NT2/D1 (cell line): ENCODE measurements at regions not wholly inside any gene's neighbourhood (a gene's known extent, or its start where the extent isn't known, plus 50 kb on each side); places are given as distances from the start of the nearest gene placed in this dataset.
"Not testable (repeated sequence)": the region's sequence is repeated elsewhere in the genome, so short reads cannot be mapped to it uniquely, and the experiment has no call there.

ENCODE experiments used
- DNase-seq: peaks from one replicate; pipeline ENCODE4 v3.0.0-alpha.2; 2011; ENCODE audit warnings: low read depth, low spot score
- H3K27me3 ChIP-seq: 2 replicates; pipeline ENCODE4 v1.6.0; 2011; ENCODE audit warnings: mild to moderate bottlenecking; ENCODE audit not compliant: insufficient read length, insufficient read depth
- H3K36me3 ChIP-seq: 2 replicates; pipeline ENCODE4 v1.6.1; 2011; ENCODE audit warnings: mild to moderate bottlenecking, low read length, mixed read lengths; ENCODE audit not compliant: insufficient read depth, insufficient read length
- H3K4me1 ChIP-seq: 2 replicates; pipeline ENCODE4 v1.5.1; 2011; ENCODE audit not compliant: insufficient read depth, insufficient read length
- H3K4me3 ChIP-seq: 2 replicates; pipeline ENCODE4 v1.5.1; 2011; ENCODE audit warnings: low read depth; ENCODE audit not compliant: insufficient read length
- H3K9ac ChIP-seq: 2 replicates; pipeline ENCODE4 v1.6.0; 2011; ENCODE audit warnings: low read depth; ENCODE audit not compliant: insufficient read length
- H3K9me3 ChIP-seq: 2 replicates; pipeline ENCODE4 v1.5.1; 2011; ENCODE audit warnings: mild to moderate bottlenecking, low read length; ENCODE audit not compliant: insufficient read depth
- SUZ12 ChIP-seq: IDR thresholded peaks from 2 replicates; pipeline ENCODE4 v1.6.1; 2011; ENCODE audit not compliant: insufficient read length, insufficient read depth; ENCODE audit errors: extremely low read depth
- YY1 ChIP-seq: IDR thresholded peaks from 2 replicates; pipeline ENCODE4 v1.6.1; 2011; ENCODE audit not compliant: insufficient read length, insufficient read depth
- ZNF274 ChIP-seq: IDR thresholded peaks from 2 replicates; pipeline ENCODE4 v1.6.1; 2011; ENCODE audit warnings: mild to moderate bottlenecking, low read depth, low read length

- H3K36me3 ChIP-seq = no peaks in the 10 kb centered on the region
- no peak for TF ChIP-seq YY1
- no peak for TF ChIP-seq ZNF274
- no peak for TF ChIP-seq SUZ12
- no peaks in the 10 kb centered on the region for H3K4me1 ChIP-seq
These were observed 108.5 kb downstream of the USP22 start for GRCh38 chr17:20934288-20934687.

GRCh38 chr17:20935740-20936139 is 107.1 kb downstream of the USP22 start:
- Histone ChIP-seq H3K4me1 (no peaks in the 10 kb centered on the region), H3K4me3 (no peak overlapping the region), H3K27me3 (no peaks in the 10 kb centered on the region), H3K36me3 (no peaks in the 10 kb centered on the region), H3K9me3 (no peaks in the 10 kb centered on the region), H3K9ac (no peak overlapping the region)
- no peak for DNase-seq
- TF ChIP-seq ZNF274 = no peak
- no peak for TF ChIP-seq SUZ12
- no peak for TF ChIP-seq YY1

More at GRCh38 chr17:20934288-20934687, 108.5 kb downstream of the USP22 start:
- H3K9me3 ChIP-seq = no peaks in the 10 kb centered on the region
- H3K4me3 ChIP-seq = no peak overlapping the region
- no peak overlapping the region for H3K9ac ChIP-seq
- DNase-seq = no peak
- H3K27me3 ChIP-seq = no peaks in the 10 kb centered on the region

GRCh38 chr17:20938244-20938643 is 104.6 kb downstream of the USP22 start:
- Histone ChIP-seq H3K9ac (no peak overlapping the region), H3K4me3 (no peak overlapping the region)
- DNase-seq = no peak

GRCh38 chr17:20938988-20939615 is 103.7 kb downstream of the USP22 start:
- no peak for DNase-seq
- no peak overlapping the region for H3K9ac ChIP-seq

More at GRCh38 chr17:20938244-20938643, 104.6 kb downstream of the USP22 start:
- no peaks in the 10 kb centered on the region for H3K36me3 ChIP-seq
- no peaks in the 10 kb centered on the region for H3K27me3 ChIP-seq
- no peak for TF ChIP-seq SUZ12
- no peaks in the 10 kb centered on the region for H3K9me3 ChIP-seq
- no peaks in the 10 kb centered on the region for H3K4me1 ChIP-seq

GRCh38 chr17:20941872-20942271 is 100.9 kb downstream of the USP22 start:
- no peaks in the 10 kb centered on the region for H3K9me3 ChIP-seq
- H3K9ac ChIP-seq = no peak overlapping the region
- H3K36me3 ChIP-seq = no peaks in the 10 kb centered on the region
- H3K4me1 ChIP-seq = peaks cover 3% of the 10 kb centered on the region
- H3K4me3 ChIP-seq = no peak overlapping the region
- no peaks in the 10 kb centered on the region for H3K27me3 ChIP-seq
- no peak for DNase-seq
- TF ChIP-seq SUZ12 (no peak), ZNF274 (no peak), YY1 (no peak)

More at GRCh38 chr17:20938988-20939615, 103.7 kb downstream of the USP22 start:
- TF ChIP-seq ZNF274 (no peak), YY1 (no peak), SUZ12 (no peak)
- peaks cover 3% of the 10 kb centered on the region for H3K4me1 ChIP-seq
- H3K4me3 ChIP-seq = no peak overlapping the region
- H3K27me3 ChIP-seq = no peaks in the 10 kb centered on the region
- no peaks in the 10 kb centered on the region for H3K36me3 ChIP-seq
- H3K9me3 ChIP-seq = no peaks in the 10 kb centered on the region

DNA sequence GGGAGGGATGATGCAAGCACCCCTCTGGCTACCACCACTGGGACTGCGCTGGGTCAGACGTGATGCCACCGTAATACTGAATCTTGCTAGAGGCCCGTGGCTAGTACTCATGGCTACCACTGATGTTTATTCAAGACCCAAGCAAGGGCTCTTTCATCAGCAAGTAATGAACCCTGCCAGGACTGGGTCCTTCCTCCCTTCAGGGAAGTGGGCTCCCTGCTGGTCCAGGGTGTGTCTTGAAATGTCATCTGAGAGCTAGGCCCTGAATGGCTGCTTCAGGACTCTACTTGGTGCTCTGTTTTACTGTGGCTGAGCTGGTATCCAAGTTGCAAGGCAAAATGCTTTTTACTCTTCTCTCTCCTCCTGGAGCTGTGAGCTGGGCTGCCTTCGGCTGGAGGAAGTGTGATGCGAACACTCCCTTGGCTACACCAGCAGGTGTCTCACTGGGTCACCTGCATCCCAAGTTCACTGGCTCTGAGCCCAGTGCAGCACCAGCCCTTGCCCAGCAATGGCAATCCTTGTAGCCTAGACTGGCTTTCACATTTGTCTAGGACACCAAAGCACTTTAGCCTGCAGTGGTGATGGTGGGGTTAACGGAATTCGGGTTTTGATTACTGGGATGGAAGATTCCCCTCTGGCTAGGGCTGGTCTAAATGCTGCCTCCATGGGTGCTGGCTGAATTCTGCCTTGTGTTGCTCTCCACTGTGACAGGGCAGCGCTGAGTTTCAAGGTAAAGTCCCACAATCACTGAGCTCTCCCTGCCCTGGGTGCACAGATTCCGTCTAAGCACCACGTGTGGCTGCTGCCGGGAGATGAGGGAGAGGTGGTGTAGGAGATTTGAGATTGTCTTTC is 98.6 kb downstream of the USP22 start:
- no peak for TF ChIP-seq SUZ12
- no peak for TF ChIP-seq ZNF274
- no peak for TF ChIP-seq YY1
- DNase-seq = peak; percentile 23
- Histone ChIP-seq H3K9ac (no peak overlapping the region), H3K9me3 (no peaks in the 10 kb centered on the region), H3K4me3 (no peak overlapping the region), H3K27me3 (no peaks in the 10 kb centered on the region), H3K4me1 (peaks cover 3% of the 10 kb centered on the region), H3K36me3 (no peaks in the 10 kb centered on the region)

GRCh38 chr17:20947708-20948107 is 95.1 kb downstream of the USP22 start:
- H3K4me3 ChIP-seq, DNase-seq, H3K36me3 ChIP-seq, H3K27me3 ChIP-seq, H3K9ac ChIP-seq, H3K4me1 ChIP-seq, H3K9me3 ChIP-seq: not testable (repeated sequence)
